A549 (cell line): ENCODE measurements at regions not wholly inside any gene's neighbourhood (a gene's known extent, or its start where the extent isn't known, plus 50 kb on each side); places are given as distances from the start of the nearest gene placed in this dataset.

Experiments
- ATAC-seq, 2 experiments: fragments of 200-7000 bp in 1 of 2; fragments of >200 bp in 1 of 2; cut with Nextera tagmentation in 1 of 2; cut with Tn5 transposase in 1 of 2; 3 replicates each; pipeline versions ENCODE4 v1.8.0 to v1.9.1; 2018 to 2020; ENCODE audit warnings: mild to moderate bottlenecking in 1 of 2, moderate library complexity in 1 of 2
- CTCF ChIA-PET: fragments of 300-600 bp; sonication (Branson Sonifier 250); formaldehyde crosslinking; extraction: SDS; loops from one replicate; lab custom pipeline; 2021; ENCODE audit warnings: antibody characterized with exemption, inconsistent platforms; lab: Yijun Ruan, JAX
- POLR2A ChIA-PET: fragments of 350-600 bp; formaldehyde crosslinking; extraction: SDS; loops from one replicate; lab custom pipeline; 2021; ENCODE audit warnings: antibody characterized with exemption, inconsistent platforms; lab: Yijun Ruan, JAX
- DNase-seq, 2 experiments: peaks; one replicate each; pipeline versions ENCODE4 v3.0.0 to v3.0.0-alpha.2; 2011 to 2016; ENCODE audit warnings: low read depth in 1 of 2, low spot score in 1 of 2
- FAIRE-seq: peaks from 2 replicates; lab custom pipeline; 2011; peaks lifted over from hg19 to GRCh38; lab: Jason Lieb, UNC
- H3K27ac ChIP-seq, 2 experiments: fragments of >200 bp; sonication (Bioruptor Twin); formaldehyde crosslinking; 3 replicates each; pipeline ENCODE4 v1.5.1; 2016 to 2017
- H3K4me1 ChIP-seq: fragments of >200 bp; sonication (Bioruptor Twin); formaldehyde crosslinking; 3 replicates; pipeline ENCODE4 v1.6.1; 2016
- H3K4me2 ChIP-seq: fragments of >200 bp; sonication (Bioruptor Twin); formaldehyde crosslinking; 3 replicates; pipeline ENCODE4 v1.6.1; 2016
- H3K4me3 ChIP-seq: fragments of >200 bp; sonication (Bioruptor Twin); formaldehyde crosslinking; 3 replicates; pipeline ENCODE4 v1.5.1; 2016
- H3K9me3 ChIP-seq: fragments of >200 bp; sonication (Bioruptor Twin); formaldehyde crosslinking; 3 replicates; pipeline ENCODE4 v1.6.1; 2016
- CBX2 ChIP-seq: fragments of 200-600 bp; sonication (generic); IDR thresholded peaks from 2 replicates; pipeline ENCODE4 v1.6.1; 2016; ENCODE audit warnings: low read depth, mild to moderate bottlenecking, borderline replicate concordance
- CBX8 ChIP-seq: fragments of 200-600 bp; sonication (generic); IDR thresholded peaks from 2 replicates; pipeline ENCODE4 v1.6.1; 2016
- CEBPB ChIP-seq, 2 experiments: fragments of >200 bp in 1 of 2; sonication (Bioruptor Twin) in 1 of 2; formaldehyde crosslinking in 1 of 2; IDR thresholded peaks; 2 replicates each; pipeline ENCODE4 v1.6.1; 2012 to 2016
- CHD2 ChIP-seq: fragments of 150-350 bp; IDR thresholded peaks from 2 replicates; pipeline ENCODE4 v1.6.1; 2014; ENCODE audit warnings: low read length; ENCODE audit not compliant: partially characterized antibody
- CHD4 ChIP-seq: fragments of 200-600 bp; sonication (generic); IDR thresholded peaks from 2 replicates; pipeline ENCODE4 v1.6.1; 2016; ENCODE audit warnings: antibody characterized with exemption, mild to moderate bottlenecking, borderline replicate concordance
- CTCF ChIP-seq: fragments of >200 bp; sonication (Bioruptor Twin); formaldehyde crosslinking; IDR thresholded peaks from 3 replicates; pipeline ENCODE4 v1.5.1; 2016
- FOSB ChIP-seq: fragments of 250-450 bp; sonication (Bioruptor Pico); IDR thresholded peaks from 2 replicates; pipeline ENCODE4 v1.5.0; 2020; ENCODE audit warnings: mild to moderate bottlenecking, moderate library complexity
- FOXS1 ChIP-seq: fragments of 250-450 bp; sonication (Bioruptor Pico); IDR thresholded peaks from 2 replicates; pipeline ENCODE4 v1.5.0; 2020; ENCODE audit warnings: mild to moderate bottlenecking, moderate library complexity
- HMGXB4 ChIP-seq: fragments of 250-450 bp; sonication (Bioruptor Pico); IDR thresholded peaks from 2 replicates; pipeline ENCODE4 v1.5.0; 2021; ENCODE audit warnings: mild to moderate bottlenecking, moderate library complexity, borderline replicate concordance
- HOXA7 ChIP-seq: fragments of 250-450 bp; sonication (Bioruptor Pico); IDR thresholded peaks from 2 replicates; pipeline ENCODE4 v1.5.0; 2020; ENCODE audit warnings: mild to moderate bottlenecking, moderate library complexity
- HOXB5 ChIP-seq: fragments of 250-450 bp; sonication (Bioruptor Pico); IDR thresholded peaks from 2 replicates; pipeline ENCODE4 v1.5.0; 2020; ENCODE audit warnings: mild to moderate bottlenecking, moderate library complexity
- JUN ChIP-seq, 2 experiments: fragments of >200 bp; sonication (Bioruptor Twin); formaldehyde crosslinking; IDR thresholded peaks; 2 replicates in 1 of 2; 3 replicates in 1 of 2; pipeline ENCODE4 v1.6.1; 2016 to 2017
- JUNB ChIP-seq: fragments of >200 bp; sonication (Bioruptor Twin); formaldehyde crosslinking; IDR thresholded peaks from 2 replicates; pipeline ENCODE4 v1.6.1; 2016
- MAX ChIP-seq: IDR thresholded peaks from 2 replicates; pipeline ENCODE4 v1.6.1; 2012
- NFE2L2 ChIP-seq: fragments of 150-350 bp; conservative IDR thresholded peaks from 2 replicates; pipeline ENCODE4 v1.6.1; 2014; ENCODE audit warnings: low read length
- NPAS2 ChIP-seq: fragments of 250-450 bp; sonication (Bioruptor Pico); IDR thresholded peaks from 2 replicates; pipeline ENCODE4 v1.8.0; 2022; ENCODE audit warnings: mild to moderate bottlenecking, moderate library complexity, borderline replicate concordance
- PHF8 ChIP-seq: fragments of 200-600 bp; sonication (generic); IDR thresholded peaks from 2 replicates; pipeline ENCODE4 v1.6.1; 2016; ENCODE audit warnings: low read depth, mild to moderate bottlenecking, antibody characterized with exemption, moderate library complexity, borderline replicate concordance
- REST ChIP-seq: fragments of 200-600 bp; sonication (generic); IDR thresholded peaks from 2 replicates; pipeline ENCODE4 v1.6.1; 2016; ENCODE audit warnings: antibody characterized with exemption, mild to moderate bottlenecking, moderate library complexity
- SMC3 ChIP-seq: fragments of >200 bp; sonication (Bioruptor Twin); formaldehyde crosslinking; IDR thresholded peaks from 3 replicates; pipeline ENCODE4 v1.6.1; 2018; ENCODE audit warnings: inconsistent platforms
- TFCP2L1 ChIP-seq: fragments of 250-450 bp; sonication (Bioruptor Pico); IDR thresholded peaks from 2 replicates; pipeline ENCODE4 v1.5.0; 2021; ENCODE audit warnings: mild to moderate bottlenecking
- USF2 ChIP-seq: fragments of 450-650 bp; IDR thresholded peaks from 2 replicates; pipeline ENCODE4 v1.6.1; 2014; ENCODE audit warnings: antibody characterized with exemption
- ZNF302 ChIP-seq: fragments of 250-450 bp; sonication (Bioruptor Pico); IDR thresholded peaks from 2 replicates; pipeline ENCODE4 v1.9.0; 2021; ENCODE audit warnings: inconsistent platforms, mild to moderate bottlenecking, moderate library complexity
- WGBS: methylation state at CpG from one replicate; pipeline ENCODE4 v1.1.6; 2017; ENCODE audit errors: missing lambda C conversion rate; 5-methylcytosine and 5-hydroxymethylcytosine counted together

GRCh38 chr13:58004751-58005150, 373.2 kb downstream of the PCDH17 start:
- Histone ChIP-seq H3K4me3 (no peak overlapping the region), H3K4me2 (no peak overlapping the region), H3K27ac (no peak overlapping the region), H3K4me1 (no peaks in the 10 kb centered on the region), H3K9me3 (no peaks in the 10 kb centered on the region)
- ChIA-PET POLR2A (no interaction called here), CTCF (no interaction called here)
- WGBS = under 1% methylated on average over 4 of the region's 4 CpGs
- ATAC-seq (no peak), DNase-seq (no peak), FAIRE-seq (no peak)
- TF ChIP-seq NFE2L2 = no peak
- TF ChIP-seq HMGXB4 (CRISPR knock-in tag) = no peak
- no peak for TF ChIP-seq CHD4

- ATAC-seq (no peak), FAIRE-seq (no peak), DNase-seq (no peak)
- TF ChIP-seq CEBPB (IDR thresholded peaks at IDR 0.05) (no peak), USF2 (no peak), CHD2 (no peak), REST (no peak)
- Histone ChIP-seq H3K4me2 (no peak overlapping the region), H3K4me1 (no peaks in the 10 kb centered on the region), H3K9me3 (no peaks in the 10 kb centered on the region), H3K4me3 (no peak overlapping the region), H3K27ac (no peak overlapping the region)
- 0% methylated on average over 4 of the region's 4 CpGs for WGBS
- ChIA-PET POLR2A (no interaction called here), CTCF (no interaction called here)
Observed at GRCh38 chr13:58018020-58018419, 386.5 kb downstream of the PCDH17 start.

GRCh38 chr13:58018865-58019264, 387.3 kb downstream of the PCDH17 start:
- POLR2A ChIA-PET = no interaction called here

More at GRCh38 chr13:58018865-58019264, 387.3 kb downstream of the PCDH17 start:
- CTCF ChIA-PET = no interaction called here
- 0% methylated on average over 1 of the region's 1 CpG for WGBS
- DNase-seq = no peak
- Histone ChIP-seq H3K9me3 (no peaks in the 10 kb centered on the region), H3K4me1 (no peaks in the 10 kb centered on the region), H3K27ac (no peak overlapping the region), H3K4me2 (no peak overlapping the region), H3K4me3 (no peak overlapping the region)
- ATAC-seq = no peak
- TF ChIP-seq MAX (no peak), CTCF (no peak), NPAS2 (no peak), CBX2 (no peak), PHF8 (no peak), TFCP2L1 (CRISPR knock-in tag) (no peak), ZNF302 (CRISPR knock-in tag) (no peak), FOSB (CRISPR knock-in tag) (no peak), HOXA7 (CRISPR knock-in tag) (no peak), SMC3 (no peak), CBX8 (no peak), JUN (IDR thresholded peaks at IDR 0.05) (no peak), HOXB5 (CRISPR knock-in tag) (no peak), JUNB (no peak), FOXS1 (CRISPR knock-in tag) (no peak)
- no peak for FAIRE-seq
